ENCODE measurements at regions not wholly inside any gene's neighbourhood (a gene's known extent, or its start where the extent isn't known, plus 50 kb on each side); places are given as distances from the start of the nearest gene placed in this dataset.

GRCh38 chr4:66028668-66029067 is 358.4 kb upstream of the EPHA5 start:
- TF ChIP-seq CTCF (IDR thresholded peaks at IDR 0.05): no peak
- TF ChIP-seq SIN3A (IDR thresholded peaks at IDR 0.05; ENCODE audit: borderline replicate concordance, insufficient read depth, low read depth, low read length): no peak
- TF ChIP-seq POLR2AphosphoS5 (IDR thresholded peaks at IDR 0.05; ENCODE audit: low read depth, low read length): no peak

Measured in Panc1 (cell line).